Medulla oblongata (tissue), 1 donor: ENCODE measurements at regions not wholly inside any gene's neighbourhood (a gene's known extent, or its start where the extent isn't known, plus 50 kb on each side); places are given as distances from the start of the nearest gene placed in this dataset.

Experiments
- DNase-seq: peaks from one replicate; pipeline ENCODE4 v3.0.0-alpha.2; 2015; ENCODE audit errors: extremely low spot score

DNA sequence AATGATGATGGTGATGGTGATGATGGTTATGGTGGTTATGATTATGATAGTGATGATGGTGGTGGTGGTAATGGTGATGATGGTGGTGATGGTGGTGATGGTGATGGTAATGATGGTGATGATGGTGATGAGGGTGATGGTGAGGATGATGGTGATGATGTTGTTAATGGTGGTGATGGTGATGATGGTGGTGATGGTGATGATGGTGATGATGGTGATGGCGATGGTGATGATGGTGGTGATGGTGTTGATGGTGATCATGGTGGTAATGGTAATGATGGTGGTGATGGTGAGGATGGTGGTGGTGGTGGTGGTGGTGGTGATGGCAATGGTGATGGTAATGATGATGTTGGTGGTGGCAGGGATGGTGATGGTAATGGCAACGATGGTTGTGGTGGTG, 1222.5 kb downstream of the BRD1 start:
- DNase-seq = no peak

DNA sequence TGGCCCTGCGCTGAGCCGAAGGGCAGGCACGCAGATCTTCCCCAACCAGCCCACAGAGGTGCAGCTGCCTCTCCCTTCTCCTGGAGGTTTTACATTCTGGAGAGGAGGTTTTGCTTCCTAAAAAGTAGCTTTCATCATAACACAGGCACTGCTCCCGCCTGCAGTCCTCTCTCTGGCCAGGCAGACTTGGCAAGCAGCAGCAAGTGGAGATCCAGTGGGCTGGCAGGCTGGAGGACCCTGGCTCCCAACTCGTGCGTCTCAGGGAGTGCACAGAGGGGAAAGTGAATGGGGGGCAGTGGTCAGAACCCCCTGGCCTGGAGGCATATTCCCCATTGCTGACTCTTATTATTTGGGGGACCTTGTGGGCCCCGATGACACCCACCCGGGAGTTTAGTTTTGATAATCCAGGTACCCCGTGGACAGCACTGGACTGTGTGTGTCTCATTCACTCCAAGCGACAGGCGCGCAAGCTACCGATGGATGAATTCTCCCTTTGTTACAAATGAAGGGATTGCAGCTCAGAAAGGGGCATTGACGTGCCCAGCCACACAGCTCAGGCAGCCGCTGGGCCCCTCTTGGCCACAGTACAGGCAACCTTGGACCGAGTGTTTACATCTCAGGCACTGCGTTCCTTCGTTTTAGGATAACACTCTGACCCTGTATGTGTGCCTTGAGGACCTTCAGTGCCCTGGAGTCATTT, 1223.9 kb downstream of the BRD1 start:
- peak; percentile 81 for DNase-seq

DNA sequence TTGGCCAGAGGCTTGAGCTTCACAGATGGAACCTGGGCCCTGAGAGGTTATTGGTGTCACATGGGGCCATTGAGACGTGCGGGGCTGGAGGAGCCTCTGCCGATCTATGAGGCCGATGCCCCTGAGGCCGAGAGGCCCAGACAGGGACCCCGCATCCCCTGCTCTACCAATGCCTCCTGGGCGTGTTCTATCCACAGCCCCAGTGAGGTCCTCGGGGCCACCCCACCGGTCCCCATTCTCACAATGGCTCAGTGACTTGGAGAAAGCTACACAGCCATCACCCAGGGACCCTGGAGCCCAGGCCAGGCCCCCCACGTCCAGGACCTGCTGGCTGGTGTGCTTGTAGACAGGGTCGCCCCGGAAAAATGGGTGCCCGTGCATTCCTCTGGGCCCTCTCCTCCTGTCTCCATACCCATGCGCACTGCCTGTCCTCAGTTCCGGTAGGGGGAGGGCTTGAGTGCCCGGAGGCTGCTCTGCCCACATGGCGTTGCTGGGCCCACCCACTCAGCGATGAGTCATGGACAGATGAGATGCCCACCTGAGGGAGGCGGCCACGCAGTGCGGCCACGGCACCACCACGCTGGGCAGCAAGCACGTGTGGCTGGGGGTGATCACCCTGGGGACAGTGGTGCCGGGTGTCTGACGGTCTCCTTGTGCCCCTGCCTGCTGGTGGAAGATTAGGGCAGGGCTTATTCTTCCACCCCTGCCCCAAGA, 1224.7 kb downstream of the BRD1 start:
- no peak for DNase-seq

DNA sequence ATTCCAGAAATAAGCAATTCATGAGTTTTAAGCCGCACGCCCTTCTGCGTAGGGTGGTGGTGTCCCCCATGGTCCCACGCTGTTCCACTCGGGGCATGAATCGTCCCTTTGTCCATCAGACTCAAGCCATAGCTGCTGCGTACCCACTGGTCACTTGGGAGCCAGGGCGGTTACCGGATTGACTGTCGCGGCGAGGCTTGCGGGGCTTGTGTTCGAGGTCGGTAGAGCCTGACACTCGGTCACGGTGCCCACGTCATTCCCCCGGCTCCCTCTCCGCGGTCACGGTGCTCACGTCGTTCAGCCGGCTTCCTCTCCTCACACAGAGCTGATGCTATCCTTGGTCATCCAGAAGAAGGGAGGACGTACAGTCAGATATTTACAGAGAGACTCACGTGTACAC, 1227.0 kb downstream of the BRD1 start:
- no peak for DNase-seq

DNA sequence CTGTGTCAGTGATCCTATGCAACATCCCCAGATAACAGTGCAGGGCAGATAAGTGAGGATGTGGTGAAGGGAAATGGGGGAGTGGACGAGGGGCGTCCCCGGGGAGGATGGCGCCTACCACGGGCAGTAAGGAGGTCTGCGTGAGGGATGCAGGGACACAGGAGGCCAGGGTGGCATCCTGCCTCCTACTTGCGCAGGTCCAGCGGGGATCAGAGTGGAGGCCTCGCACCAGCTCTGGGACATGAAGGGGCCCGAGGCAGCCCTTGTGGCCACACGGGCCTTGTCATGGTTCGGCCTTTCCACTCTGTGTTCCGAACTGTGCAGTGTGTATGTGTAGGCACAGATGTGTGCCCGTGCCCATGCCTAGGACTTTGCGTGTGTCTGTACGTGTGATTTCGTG, 1227.5 kb downstream of the BRD1 start:
- no peak for DNase-seq

DNA sequence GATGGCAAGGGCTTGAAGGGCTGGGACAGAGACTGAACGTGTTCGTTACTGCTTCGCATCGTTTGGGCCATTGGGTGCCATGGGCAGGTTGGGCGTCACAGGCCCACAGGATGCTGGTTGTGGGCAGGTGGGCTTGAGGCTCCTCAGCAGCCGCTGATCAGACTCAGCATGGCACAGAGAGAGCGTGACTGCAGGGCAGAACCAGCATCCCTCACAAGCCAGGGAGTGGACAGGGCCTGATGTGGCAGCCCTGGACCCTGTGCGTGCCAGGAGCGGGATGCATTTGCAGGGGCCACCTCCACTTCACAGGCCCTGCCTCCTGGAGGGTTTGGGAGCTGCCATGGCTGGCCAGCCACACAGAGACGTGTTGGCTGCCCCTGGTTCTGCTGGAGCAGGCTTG, 1228.3 kb downstream of the BRD1 start:
- DNase-seq = no peak

DNA sequence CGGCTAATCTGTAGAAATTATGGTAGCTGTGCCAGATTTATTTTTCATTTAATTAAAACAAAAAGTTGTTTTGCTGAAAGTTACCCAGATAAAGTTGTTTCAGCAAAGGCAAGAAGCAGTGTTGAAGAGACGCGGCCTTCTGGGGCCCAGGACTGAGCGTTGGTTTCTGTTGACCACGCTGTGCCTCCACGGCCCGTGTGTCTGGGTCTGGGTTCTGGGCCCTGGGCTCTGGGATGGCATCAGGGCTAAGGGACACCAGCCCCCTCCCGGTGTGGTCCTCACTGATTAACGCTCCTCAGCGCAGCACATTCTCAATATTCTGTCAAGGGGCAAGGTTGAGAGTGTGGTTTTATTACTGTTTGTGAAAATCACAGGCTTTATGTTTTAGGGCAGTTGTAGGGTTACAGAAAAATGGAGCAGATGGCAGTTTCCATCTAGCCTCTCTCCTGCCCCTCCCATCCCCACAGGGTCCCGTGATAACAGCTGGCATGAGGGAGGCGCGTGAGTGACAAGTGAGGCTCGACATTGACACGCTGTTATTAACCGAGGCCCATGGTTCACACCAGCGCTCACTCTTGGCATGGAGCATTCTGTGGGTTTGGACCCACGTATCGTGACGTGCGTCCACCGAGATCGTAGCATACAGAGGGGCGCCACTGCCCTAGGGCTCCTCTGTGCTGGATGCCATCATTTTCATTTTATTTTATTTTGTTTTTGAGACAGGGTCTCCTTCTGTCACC, 1231.4 kb downstream of the BRD1 start:
- DNase-seq = no peak

DNA sequence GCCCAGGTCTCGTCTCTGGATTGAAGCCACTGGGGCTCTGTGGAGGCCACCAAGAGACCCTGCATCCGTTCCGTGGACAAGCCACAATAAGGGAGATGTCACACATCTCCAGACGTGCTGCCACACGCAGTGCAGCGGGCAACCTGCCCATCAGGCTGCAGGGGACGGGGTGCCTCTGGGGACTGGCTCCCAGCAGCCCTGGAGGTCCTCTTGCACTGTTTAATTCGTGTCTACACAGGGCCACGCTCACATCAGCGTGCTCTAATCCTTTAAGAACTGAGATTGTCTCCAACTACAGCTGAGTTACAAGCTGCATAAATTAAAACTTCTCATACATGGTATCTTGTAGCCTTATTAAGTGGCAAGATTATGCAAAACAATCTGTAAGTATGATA, 1232.2 kb downstream of the BRD1 start:
- DNase-seq = no peak

DNA sequence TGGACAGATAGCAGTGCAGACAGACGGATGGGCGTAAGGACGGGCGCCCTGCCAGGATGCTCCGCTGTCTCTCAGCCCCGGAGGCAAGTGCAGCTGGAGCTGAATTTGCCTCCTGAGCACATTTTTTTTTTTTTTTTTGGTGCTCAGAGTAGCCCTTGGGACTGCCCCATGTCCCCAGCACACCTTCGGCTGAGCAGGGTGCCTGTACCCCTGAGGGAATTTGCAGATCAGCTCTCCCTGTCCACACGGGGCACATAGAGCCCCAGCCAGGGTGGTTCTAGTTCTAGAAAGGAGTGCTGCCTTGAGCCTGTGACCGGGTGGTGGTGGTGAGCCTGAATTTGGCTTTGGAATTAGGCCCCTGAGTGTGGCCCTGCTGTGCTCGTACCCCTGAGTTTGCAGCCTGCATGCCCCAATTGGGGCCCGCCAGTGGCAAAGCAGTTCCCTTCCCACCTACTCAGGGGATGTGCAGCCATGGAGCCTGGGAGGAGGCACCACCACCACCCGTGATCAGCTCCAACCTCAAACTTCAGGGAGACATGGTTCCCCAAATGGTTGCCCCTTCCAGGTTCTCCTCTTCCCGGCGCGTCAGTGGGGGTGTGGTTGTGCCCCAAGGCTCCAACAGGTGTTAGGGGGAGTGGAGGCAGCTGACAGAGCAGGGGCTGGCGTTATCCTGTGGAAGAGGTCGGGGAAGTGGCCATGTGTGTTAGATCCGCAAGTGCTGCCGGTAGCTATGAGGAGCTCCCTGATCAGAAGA, 1232.7 kb downstream of the BRD1 start:
- no peak for DNase-seq

DNA sequence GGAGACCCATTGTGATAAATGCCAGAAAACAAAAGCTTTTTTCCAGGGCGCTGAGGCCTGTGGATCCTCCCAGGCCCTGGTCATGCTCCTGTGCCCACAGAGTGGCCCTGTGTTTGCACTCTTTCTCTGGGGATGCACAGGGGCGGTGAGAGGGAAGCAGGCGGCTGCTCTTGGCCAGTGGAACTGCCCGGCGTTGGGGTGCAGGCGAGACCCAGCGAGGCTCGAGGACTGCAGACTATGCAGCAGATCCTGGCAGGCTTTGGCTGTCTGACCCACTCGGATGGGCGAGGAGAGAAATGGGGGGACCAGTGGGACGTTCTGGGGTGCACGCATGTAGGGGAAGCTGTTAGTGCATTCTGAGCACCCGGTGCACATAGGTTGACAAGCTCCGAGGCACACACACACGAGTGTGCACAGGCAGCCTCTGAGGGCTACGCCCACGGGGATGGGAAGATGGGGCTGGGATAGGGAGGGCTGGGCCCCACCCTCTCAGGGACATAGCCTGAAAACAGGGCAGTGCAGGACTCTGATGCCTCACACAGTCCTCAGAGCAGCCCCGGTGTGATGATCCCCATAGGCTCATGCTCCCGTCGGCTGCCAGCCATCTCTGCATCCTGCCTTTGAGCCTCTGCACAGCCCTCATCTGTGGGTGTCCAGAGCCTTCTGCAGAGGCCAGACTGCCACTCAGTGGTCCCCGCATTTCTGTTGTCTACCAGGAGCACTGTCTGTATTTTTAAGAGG, 1233.5 kb downstream of the BRD1 start:
- DNase-seq = no peak

DNA sequence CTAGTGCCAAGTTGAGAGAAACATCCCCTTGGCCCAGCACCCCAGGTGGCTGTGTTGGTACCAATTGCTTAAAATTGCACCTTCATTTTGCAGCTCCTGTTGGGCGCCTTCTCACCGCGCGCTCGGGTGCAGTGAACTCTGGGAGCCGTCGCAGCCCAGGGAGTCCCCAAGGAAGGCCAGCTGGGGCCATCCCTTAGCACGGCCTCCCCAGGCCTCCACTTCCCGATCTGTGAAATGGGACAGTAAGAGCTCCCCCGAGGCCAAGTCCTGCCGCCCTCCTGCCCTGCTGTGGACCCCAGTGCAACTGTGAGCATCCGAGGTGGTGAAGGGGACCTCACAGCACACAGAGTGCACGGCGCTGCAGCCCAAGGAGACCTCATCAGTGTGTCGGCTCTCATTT, 1234.1 kb downstream of the BRD1 start:
- no peak for DNase-seq

DNA sequence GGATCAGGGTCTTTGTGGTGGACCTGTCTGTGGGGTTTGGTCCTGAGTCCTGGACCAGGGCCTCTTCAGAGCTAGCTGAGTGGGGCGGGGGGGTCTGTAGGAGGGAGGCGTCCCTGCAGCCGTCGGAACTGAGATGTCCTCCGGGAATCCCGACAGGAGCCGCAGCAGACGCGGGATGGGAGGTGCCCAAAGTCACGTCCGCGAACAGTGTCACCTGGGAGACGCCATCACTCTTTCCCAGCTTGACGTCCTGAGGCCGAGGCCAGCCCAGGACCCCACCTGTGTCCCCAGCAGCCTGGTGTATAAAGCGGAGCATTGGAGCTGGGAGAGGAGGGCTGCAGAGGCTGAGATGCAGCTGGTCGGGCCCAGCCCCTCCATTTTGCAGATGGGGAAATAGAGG, 1234.7 kb downstream of the BRD1 start:
- DNase-seq = no peak

DNA sequence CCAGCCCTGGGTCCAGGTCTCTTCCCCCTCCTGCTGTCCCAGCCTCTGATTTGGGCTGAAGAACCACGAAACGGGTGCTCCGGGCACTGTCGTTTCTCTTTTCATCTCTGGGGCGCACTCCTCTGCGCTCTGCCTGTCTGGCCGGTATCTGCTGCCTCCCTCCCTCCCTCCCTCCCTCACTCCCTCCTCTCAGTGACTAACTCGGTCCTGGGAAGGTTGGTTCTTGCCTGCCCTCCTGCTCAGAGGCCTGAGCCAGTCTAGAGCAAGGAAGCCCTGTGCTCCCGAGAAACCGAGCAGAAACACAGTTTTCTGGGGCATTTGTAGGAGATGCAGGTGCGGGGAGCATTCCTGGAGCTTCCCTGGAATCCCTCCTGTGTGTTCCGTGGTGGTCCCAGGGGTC, 1235.2 kb downstream of the BRD1 start:
- DNase-seq = no peak

DNA sequence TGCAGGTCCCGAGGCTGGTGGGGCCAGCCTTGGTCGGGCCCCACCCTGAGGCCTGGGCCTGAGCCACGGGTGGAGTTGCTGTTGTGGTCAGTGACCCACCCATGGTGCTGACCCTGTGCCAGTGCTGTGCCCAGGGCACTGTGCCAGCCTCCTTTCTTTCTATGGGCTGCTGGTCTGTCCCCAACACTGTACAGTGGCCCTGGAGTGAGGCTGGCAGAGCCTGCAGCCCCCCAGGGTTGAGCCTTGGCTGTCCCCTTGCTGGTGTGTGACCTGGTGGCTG, 1235.7 kb downstream of the BRD1 start:
- no peak for DNase-seq

DNA sequence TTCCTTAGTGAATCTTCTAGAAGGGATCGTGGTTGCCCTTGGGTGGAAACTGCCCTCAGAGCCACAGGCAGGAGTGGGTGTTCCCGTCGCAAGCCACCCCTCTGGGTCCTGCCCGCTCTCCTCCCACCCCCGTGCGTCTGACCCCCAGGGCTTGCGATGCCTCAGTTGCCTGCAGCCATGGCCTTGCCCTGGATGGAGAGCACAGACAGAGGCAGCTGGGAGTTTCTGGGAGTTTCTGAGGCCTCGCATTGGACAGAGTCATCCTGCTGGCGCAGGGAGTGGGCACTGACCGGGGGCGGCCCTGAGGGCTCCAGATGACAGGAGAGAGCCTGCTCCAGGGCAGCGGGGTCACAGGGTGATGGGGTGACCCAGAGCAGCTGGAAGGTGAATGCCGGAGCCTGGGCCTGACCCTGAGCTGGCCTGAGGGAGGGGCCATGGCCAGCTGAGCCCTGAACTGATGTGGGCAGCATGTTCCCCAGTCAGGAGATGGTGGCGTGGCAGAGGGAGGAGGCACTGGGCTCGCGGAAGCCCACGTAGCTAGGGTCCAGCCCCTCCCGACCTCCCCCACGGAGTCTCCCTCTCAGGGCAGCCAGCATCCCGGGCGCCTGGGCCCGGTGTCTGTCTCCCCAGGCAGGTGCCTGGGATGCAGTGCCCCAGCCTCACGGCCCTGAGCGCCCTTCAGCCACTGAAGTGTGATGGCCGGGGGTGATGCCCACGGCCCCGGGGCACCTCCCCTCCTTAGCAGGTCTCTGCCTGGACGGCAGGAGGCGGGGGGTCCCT, 1236.2 kb downstream of the BRD1 start:
- no peak for DNase-seq

DNA sequence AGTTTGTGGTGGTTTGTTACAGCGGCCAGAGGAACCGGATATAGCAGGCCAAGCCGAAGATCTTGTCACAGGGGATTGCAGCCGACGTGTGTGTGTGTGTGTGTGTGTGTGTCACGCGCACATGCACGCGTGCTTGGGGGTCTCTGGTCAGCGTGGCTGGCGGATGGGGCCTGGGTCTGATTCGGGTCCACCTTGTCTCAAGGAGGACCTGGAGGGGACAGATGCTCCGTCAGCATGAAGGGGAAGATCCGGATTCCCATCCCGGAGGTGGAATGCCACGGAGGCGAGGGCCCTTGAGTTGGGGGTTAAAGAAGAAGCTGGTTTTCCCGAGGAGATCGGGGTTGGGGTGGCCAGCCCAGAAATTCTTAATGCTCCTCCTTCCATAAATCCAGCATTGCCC, 1237.8 kb downstream of the BRD1 start:
- no peak for DNase-seq

DNA sequence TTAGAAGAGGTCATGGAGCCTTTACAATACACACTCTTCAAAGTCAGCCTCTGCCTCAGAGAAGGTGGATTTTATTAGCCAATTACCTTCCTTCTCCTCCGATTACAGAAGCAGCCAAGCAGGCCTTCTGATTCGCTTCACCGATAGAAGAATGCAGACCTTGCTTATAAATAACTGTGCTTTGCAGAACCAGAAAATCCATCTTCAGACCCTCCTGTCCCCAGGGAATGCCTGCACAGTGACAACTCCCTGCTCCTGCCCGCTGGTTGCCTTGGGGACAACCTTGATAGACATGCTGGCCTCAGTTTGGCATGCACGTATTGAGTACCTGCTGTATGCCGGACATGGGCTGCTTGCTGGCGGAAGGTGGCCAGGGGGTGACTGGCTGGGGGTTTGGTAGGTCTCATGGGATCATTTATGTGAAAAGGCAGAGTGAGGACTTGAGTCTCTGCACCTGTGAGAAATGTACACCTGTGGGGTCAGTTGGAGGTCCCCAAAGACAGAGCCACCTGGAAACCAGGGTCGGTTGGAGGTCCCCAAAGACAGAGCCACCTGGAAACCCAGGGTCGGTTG, 1238.7 kb downstream of the BRD1 start:
- DNase-seq = no peak

DNA sequence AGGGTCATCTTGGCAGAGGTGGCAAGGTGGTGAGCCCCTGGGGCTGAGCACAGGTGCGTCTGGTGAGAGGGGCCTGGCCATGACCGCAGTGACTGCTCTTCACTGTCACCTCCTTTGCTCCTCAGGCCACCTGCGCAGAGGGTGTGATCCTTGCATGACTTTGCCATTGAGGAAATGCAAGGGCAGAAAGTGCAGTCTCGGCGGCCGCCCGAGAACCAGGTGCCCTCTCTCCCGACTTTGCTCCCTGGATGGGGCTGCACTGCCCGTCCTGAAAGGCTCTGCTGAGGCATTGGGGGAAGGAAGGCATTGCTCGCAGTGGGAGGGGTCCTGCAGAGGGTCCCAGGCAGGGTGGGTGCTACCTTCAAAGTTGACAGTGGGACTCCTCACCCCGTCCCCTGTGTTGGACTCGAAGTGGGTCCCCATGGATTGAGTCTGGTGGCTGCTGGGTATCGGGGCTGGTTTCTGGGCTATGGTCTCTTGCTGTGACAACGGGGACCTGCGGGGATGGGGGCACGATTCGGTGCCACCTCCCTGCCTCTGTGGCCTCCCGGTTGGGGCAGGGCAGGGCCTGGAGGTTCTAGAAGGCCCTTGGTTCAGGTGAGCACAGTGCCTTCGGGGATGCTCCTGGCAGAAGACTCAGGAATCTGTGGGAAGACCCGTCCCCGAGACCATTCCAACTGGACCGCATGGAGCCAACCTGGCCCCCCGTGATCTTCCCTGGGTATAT, 1239.4 kb downstream of the BRD1 start:
- DNase-seq = no peak

DNA sequence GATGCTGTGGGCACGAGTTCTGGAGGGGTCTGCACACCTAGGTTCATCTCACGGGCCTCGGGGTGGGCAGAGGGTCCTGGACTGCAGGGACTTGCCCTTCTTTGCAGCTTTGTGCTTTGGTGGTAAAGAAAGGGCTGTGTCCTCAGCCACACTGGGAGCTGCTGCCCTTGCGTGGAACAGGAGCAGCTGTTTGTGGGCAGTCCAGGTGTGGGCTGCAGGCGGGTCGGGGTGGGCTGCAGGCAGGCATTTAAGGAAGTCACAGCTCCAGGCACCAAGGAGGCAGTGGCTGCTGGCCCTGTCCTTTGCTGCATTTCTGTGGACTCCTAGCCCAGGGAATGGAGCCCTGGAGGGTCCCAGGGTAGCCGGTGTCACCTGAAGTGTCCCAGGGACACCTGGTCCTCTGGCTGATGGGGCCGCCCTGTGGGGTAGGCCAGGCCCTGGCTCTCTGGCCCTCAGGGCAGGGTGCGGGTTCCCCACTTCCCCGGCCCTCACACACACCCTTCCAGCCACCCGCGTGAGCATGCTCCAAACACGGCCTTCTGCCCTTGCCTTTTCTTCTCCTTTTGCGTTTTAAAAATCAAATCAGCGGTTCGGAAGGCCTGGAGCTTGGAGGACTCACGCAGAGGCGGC, 1240.3 kb downstream of the BRD1 start:
- no peak for DNase-seq

DNA sequence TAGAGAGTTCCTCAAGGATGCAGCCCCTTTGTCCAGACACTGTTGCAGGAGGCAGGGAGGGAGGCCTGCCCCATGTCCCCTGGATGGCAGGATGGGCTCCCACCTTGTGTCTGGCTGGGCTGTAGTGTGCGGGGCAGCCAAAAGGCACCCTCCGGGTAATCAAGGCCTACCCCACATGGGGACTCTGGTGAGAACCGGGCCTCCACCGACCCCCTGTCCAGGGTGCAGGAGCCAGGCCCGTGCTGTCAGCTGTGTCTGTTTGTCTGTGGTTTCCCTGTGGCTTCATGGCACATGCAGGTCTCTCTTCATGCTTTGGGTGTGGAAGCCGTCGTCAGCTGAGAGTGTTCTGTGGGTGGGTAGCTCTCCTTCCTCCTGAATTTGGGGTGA, 1240.9 kb downstream of the BRD1 start:
- no peak for DNase-seq
